Eye (tissue), 1 donor: ENCODE measurements at regions not wholly inside any gene's neighbourhood (a gene's known extent, or its start where the extent isn't known, plus 50 kb on each side); places are given as distances from the start of the nearest gene placed in this dataset.
"Not testable (repeated sequence)": the region's sequence is repeated elsewhere in the genome, so short reads cannot be mapped to it uniquely, and the experiment has no call there.

Source experiments
- DNase-seq: peaks from one replicate; pipeline ENCODE4 v3.0.0-alpha.2; 2015

DNA sequence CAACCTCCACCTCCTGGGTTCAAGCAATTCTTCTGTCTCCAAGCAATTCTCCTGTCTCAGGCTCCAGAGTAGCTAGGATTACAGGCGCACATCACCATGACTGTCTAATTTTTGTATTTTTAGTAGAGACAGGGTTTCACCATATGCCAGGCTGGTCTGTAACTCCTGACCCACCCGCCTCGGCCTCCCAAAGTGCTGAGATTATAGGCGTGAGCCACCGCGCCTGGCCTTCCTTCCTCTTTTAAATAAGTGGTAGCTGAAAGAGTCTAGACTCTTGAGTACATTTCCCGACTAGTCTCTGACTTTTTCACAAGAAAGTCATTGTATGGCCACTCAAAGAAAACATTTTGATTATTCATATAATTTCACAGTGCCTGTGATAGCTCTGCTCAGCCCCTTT is 636.2 kb upstream of the ANKRD30A start:
- no peak for DNase-seq

DNA sequence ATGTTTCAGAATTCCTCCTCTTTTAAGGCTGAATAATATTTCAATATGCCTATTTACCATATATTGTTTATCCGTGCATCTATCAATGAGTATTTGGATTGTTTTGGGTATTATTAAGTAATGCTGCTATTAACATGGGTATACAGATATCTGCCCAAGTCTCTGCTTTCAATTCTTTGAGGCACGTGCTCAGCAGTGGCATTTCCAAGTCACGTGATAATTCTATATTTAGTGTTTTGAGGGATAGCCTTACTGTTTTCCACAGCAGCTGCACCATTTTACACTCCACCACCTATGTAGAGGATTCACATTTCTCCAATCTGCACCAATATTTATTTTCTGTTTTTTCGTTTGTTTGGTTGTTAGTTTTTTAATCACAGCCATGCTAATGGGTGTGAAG is 636.8 kb upstream of the ANKRD30A start:
- DNase-seq, result no peak

DNA sequence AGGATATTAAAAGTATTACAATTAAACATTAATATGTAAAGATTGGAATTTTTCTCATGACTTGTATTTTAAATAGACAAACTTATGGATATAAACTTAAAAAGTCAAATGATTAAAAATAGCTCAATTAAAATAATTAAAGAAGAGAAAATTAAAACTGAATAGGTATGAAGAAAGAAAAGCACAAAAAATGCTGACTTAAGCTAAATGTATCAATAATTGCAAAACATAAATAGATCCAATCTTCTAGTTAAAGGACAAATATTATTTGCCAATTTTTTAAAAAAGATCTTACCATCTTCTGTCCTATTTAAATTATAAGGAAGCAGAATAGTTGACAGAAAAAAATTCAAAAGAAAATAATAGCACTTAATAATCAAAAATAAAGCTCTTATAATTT is 646.3 kb upstream of the ANKRD30A start:
- no peak for DNase-seq

DNA sequence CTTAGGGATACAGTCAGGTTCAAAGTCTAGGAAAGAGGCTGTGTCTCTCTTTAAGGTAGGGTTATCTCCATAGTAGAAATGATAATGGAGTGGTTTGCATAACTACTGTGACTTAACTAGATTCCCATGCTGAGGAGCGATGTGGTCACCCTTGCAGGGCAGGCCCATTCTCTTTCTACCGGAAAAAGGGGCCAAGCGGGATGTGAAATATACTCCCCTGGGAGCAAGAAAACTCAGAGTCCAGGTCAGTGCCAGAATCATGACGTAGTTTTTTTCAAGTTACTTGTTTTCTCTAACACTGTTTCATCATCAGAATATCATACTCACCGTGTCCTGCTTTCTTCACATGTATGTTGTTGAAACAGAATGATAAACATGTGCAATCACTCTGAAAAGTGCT is 649.0 kb upstream of the ANKRD30A start:
- DNase-seq, result no peak

DNA sequence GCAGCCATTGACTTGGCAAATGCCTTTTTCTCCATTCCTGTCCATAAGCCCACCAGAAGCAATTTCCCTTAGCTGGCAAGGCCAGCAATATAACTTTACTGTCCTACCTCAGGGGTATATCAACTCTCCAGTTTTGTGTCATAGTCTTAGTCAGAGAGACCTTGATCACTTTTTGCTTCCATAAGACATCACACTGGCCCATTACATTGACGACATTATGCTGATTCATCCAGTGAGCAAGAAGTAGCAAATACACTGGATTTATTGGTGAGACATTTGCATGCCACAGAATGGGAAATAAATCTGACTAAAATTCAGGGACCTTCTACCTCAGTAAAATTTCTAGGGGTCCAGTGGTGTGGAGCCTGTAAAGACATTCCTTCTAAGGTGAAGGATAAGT is 649.7 kb upstream of the ANKRD30A start:
- DNase-seq, result no peak

DNA sequence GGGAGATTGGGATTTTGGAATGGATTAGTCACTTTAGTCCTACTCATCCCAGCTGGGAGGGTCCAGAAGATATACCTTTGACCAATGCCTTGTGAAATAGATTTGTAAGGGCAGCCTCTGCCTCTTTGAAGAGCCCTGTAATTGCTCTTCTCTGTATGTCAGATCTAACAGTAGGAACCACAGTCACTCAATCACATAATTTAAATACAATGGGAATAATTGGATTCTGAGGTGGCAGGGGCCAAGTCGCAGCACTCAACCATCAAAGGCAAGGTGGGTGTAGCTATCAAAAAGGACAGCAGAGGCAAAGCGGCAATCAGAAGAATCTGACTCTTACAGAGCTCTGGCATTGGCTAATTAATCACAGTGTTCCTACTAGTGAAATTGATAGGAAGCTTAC is 650.9 kb upstream of the ANKRD30A start:
- no peak for DNase-seq

DNA sequence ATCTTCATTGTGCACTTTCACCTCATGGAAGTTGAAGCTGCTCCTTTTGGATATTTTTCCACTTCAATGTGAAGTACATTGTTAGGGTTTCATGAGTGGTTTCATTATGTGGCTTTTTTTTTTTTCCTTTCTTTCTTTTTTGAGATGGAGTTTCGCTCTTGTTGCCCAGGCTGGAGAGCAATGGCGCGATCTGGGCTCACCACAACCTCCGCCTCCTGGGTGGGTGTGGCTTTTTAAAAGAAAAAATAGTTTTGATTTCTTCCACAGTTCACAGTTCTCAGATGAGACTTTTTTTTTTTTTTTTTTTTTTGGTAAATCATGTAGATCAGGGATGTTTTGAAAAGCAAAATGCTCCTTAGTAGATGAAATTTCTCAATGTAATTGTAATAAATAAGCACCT is 652.3 kb upstream of the ANKRD30A start:
- no peak for DNase-seq

DNA sequence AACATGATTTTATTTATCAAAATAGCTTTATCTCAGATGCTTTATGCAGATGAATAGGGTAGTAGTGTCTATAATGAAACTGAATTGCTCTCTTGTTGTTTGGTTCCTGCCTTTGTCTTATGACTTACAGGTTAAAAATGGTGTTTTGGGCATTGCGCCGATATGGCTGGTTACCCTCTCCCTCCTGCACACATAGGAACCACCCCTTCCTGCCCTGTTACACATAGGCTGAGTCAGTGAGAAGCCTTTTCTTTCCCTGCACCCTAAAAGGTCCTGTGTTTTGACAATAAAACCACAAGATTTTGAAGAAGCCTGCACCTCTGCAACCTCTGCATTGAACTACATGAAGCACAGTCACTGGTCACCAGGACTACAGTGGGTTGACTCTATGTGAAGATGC is 655.8 kb upstream of the ANKRD30A start:
- DNase-seq, result no peak

DNA sequence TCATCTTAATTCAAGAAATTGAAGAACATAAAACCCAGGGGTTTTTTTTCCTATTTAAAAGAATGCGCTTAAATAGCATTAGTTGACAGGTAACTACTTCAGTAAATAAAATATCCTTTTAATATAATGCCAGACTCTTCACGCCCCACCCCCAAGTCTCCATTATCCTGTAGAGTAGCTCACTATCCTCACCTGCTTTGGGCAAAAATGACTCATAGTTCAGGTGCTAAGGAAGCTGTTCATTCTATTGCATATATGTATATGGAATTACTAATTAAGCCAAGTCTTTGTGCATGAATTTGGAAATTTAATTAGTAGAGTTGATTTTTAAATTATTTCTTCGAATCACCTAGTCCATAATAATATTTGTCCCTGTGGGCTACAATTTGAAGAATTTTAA is 656.8 kb upstream of the ANKRD30A start:
- no peak for DNase-seq

DNA sequence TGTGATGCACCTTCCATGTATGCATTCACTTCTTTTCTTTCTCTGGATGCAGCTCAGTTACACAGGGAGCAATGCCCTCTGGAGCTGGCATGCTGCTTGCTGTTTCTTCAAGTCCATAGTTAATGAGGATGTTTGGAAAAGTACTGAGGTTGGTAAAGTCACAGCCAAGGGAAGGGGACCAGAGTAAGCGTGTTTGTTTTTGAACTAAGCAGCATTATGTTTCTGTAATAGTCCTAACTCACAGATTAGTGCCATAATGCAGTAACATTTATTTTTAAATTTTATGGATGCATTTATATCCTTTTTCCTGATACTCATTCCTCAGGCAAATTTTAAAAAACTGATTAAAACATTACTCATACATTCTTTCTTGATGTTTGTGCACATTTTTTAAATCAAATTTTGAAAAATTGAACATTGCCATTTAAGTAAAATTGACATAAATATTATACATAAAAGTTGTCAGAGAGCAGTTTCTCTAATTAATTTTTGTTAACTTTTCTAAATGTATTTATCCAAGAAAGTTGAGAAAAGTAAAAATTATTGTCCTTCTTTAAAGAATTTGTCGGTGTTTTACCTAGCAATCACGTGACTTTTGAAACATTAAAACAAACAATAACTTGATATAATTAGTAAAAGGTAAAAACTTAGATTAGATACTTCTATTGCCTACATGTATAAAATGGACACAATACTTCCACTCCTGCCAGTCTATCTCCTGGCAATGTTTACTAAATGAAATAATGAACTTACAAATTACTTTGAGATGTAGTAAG is 659.6 kb upstream of the ANKRD30A start:
- no peak for DNase-seq

DNA sequence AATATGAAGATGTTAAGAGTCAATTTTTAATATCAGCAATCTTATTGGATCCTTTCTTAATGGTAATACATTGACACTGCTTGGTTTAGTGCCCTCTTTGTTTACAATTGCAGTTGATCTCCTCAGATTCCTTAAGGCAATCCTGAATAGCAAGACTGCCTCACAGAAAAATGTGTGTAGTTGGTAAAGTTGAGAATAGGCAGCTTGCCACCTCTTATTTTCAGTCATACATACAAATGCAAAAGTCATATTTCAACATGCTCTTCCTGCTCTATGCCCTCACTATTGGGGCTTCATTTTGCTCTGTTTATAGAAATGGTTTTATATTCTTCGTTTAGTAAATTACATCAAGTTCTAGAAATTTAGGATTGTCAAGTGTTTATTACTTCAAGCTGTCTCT is 661.1 kb upstream of the ANKRD30A start:
- no peak for DNase-seq

DNA sequence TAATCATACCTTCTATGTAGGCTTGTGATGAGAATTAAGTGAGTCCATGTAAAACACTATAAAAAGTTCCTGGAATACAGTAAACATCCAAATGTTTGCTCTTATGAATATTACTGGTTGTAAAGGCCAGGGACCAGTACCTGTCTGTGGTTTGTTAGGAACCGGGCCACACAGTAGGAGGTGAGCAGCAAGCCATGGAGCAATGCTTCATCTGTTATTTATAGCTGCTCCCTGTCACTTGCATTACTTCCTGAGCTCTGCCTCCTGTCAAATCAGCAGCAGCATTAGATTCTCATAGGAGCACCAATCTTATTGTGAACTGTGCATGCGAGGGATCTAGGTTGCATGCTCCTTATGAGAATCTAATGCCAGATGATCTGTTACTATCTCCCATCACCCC is 662.0 kb upstream of the ANKRD30A start:
- no peak for DNase-seq

DNA sequence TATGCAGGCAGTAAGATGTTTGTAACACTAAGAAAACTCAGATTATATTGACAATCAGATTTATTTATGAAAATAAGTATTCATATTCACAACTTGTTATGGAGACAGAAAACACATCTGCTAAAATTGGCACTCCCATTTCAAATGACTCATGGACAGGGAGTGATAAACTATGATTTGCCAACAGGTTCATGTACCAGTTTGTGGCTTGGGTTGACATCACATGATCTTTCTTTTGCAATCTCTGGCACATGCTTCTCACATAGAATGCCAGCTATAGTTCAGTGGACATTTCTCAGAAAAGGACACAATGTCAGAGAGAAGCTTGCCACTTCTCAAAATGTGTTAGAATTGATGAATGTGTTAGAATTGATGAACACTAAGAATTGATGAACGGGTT is 663.2 kb upstream of the ANKRD30A start:
- no peak for DNase-seq

DNA sequence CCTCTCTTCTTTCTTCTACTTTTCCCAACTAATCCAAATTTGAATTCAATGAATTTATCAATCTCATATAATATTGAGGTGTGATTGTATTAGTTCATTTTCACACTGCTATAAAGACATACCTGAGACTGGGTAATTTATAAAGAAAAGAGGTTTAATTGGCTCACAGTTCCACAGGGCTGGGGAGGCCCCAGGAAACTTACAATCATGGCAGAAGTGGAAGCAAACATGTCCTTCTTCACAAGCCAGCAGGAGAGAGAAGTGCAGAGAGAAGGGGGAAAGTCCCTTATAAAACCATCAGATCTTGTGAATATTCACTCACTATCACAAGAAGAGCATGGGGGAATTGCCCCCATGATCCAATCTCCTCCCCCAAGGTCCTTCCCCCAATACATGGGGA is 667.0 kb upstream of the ANKRD30A start:
- not testable (repeated sequence) for DNase-seq

DNA sequence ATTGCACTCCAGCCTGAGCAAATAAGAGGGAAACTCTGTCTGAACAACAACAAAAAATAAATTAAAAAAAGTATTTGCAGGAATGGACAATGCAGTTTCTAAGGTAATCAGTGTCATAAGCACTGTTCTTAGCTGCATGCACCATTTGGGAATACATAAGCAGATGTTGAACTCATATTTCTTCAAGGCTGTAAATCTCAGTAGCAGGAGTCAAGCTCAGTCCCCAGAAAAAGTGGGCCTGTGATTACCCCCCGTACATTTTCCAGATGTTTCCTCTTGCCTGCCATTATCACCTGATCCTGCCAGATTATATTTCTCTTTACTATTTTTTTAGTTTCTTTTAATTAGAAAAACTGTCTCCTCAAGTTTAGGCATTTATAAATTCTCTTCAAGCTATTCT is 667.6 kb upstream of the ANKRD30A start:
- no peak for DNase-seq

DNA sequence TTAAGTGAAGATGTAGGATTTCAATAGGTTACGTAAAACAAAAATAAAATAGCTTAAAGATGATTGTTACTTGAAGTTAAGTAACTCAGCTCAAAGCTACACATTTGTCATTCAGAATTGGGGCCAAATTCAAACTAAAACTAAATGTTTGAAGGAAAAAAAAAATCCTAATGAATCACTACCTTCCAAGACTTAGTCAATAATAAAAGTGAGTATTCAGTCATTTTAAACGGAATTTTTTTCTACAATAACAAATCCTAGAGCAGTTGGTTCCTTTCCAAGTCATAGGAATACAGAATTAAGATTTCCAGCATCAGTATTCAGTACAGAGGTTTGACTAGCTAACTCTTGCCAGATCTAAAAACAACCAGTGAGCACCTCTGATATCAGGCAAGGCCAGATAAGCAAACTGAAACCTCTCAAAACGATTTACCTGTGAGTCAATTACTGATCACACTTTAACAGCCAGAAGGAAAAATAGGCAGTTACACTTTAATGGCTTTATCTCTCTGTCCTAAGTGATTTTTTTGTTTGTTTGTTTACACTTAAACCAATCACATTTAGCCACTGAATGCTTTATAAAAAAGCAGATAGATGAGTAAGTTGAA is 669.8 kb upstream of the ANKRD30A start:
- no peak for DNase-seq

DNA sequence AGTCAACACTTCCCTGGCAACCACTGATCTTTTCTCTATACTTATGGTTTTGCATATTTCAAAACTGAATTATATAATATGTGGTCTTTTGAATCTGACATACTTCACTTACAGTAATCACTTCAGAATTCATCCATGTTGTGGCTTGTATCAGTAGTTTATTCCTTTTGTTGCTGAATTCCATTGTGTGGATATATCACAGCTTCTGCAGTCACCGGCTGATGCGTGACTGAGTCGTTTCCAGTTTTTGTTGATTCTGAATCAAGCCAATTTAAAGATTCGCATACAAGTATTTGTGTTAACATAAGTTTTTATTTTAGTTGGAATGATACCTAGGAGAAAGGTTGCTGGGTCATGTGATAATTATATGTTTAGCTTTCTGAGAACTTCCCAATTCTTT is 672.5 kb upstream of the ANKRD30A start:
- DNase-seq, result no peak

DNA sequence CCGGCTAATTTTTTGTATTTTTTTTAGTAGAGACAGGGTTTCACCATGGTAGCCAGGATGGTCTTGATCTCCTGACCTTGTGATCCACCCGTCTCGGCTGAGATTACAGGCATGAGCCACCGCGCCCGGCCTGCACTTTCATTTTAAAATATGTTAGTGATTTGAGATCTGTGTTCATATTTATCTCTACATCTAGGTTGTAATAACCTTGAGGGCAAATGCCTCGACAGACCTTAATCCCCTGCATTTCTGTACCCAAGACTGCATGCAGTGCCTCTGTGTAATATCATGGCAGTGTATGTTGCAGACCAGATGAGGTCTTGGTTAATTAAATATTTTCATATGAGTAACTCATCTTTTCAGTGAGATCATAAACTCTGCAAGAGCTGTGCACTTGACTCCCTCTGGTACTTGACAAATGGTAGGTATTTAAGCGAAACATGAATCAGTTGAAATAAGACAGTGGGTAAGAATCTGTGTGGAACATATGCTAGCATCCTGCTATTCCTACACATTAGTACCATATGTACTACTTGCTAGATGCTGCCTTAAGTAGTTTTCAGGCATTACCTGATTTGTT is 673.9 kb upstream of the ANKRD30A start:
- no peak for DNase-seq

DNA sequence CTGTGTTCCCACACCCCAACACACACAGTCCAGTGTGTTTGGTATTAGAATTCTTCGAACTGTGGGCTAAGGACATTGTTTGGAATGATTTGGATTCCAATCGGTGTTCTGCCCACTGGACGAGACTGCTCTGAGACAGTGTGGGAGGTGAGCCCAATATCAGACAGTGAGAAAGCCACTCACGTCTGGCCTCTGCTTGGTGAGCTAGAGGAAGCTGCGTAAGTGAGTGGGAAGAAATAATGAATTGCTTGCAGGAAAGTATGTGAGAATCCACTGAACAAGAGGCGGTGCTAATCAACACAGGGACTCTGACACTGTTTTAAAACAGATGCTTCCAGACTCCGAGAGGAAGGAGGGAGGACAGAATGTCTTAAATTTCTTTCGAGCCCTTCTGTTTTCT is 675.0 kb upstream of the ANKRD30A start:
- DNase-seq, result no peak

DNA sequence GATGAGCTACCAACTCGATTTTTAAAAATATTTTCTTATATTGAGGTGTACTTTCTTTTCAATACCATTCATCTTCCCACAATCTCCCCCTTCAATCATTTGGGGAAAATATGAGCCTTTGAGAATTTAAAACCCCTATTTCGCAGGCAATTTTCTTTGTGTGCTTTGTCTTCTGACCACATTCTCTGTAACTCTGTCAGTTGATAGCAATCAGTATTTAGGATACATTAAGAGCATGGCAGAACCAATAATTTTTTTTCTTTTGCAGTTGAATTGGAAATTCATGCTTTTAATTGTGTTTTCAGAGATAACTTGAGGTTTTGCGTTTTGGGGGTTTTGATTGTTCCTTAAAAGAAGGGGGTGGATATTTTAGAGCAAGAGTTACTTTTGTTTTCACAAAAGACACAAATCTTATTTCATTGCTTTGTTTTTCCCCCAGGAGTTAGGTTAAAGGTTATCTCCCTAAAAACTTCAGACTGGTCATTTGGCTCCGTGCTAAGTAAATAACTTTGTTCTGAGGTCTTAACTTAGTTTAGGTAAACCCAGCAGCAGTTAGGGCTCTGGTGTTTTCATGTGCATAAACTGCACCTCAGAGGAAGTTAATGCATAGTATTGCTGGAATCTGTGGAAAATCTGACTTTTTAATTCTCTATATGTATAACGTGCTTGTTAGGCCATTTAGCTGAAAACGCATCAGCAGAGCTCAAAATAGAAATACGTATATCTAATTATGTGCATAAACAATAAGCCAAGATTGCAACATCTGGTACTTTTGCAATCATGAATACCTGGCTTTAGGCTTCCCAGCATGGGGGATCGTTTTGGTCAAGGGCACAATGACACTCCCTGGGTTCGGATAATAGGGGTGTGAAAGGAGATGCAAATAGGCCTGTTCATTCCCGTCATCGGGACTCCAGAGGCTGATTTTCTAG is 676.4 kb upstream of the ANKRD30A start:
- DNase-seq, result no peak

DNA sequence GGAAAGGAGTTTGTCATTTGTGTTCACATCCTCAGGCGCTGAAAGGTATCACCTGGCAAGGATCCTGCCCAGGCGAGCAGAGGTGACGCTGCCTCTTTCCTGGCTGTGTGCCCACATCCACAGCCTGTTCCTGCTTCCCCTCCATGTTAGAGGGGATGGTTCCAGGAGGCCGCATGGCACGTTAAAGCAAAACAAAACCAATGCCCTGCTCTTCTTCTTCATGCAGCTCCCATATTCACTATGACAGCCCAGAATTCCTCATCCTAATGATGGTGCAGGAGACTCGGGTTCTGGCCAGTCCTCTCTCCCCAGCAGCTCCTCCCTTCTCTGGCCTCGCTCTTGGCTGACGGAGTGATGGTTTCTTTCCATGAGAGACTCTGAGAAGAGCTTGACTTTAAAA is 678.5 kb upstream of the ANKRD30A start:
- DNase-seq, result no peak

DNA sequence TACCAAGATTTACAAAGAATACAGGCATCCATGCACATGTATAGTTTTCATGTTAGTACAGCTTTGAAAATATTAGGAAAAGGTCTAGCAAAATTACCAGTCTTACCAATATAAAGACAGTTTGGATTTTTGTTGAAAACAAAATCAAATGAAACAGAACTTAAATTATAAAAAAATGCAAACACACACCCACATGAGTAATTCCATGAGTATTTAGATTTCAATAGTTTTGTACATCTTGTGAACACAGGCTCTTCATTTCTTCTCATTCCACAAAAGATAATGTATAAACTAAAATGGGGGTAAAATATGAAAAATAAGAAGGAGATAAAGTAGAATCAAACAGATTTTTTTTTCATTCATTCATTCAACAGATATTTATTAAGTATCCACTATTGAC is 682.2 kb upstream of the ANKRD30A start:
- DNase-seq, result no peak

DNA sequence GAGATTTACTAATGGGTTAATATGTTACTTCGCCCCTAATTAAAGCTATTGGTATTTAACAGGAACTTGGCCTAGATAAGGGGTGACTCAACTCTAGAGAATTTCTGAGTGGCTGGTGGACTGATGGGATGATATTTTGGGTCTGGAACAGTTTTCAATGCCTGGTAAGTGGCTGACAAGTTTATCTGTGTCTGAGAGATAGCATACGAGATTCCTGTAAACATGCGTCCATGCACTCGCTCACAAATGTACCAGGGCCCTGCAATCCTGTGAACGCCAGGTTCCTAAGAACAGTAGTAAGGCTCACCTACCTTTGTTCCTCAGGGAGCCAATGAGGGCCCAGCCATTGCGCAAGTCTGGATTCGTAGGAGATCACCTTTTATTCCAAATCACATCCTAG is 683.8 kb upstream of the ANKRD30A start:
- no peak for DNase-seq

DNA sequence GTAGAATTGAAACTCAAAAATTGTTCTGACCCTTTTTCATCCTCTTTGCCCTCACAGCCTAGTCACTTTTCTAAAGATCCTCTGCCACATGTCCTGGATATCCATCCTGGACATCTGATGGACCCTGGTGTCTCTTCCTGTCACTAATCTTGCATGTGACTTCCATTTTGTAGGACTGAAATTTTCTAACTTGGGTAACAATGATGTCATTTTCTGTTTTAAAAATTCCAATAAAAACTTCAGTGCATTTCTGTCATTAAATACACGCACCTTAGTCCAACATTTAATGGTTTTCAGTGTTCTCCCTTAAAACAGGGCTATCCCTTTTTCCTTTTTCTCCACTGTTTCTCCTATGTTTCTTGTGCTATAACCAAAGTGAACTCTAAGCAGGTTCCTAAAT is 684.9 kb upstream of the ANKRD30A start:
- no peak for DNase-seq
